Calu3 (cell line): ENCODE measurements at regions not wholly inside any gene's neighbourhood (a gene's known extent, or its start where the extent isn't known, plus 50 kb on each side); places are given as distances from the start of the nearest gene placed in this dataset.

Source experiments
- BruUV-seq: library from RNA; stranded (reverse); fragments of 400-500 nt; replicated peaks from 2 replicates; lab custom pipeline; 2021; lab: Mats Ljungman, UMichigan
- CTCF ChIA-PET: fragments of 300-600 bp; sonication (Branson Sonifier 250); formaldehyde crosslinking; loops from one replicate; lab custom pipeline; 2022; ENCODE audit warnings: antibody characterized with exemption; lab: Charles Lee
- DNase-seq: peaks from one replicate; pipeline ENCODE4 v3.0.0; 2022
- H3K27ac Mint-ChIP-seq: one replicate; pipeline ENCODE4 v1.8.0; 2022; ENCODE audit warnings: mixed read lengths; ENCODE audit not compliant: unreplicated experiment
- H3K27me3 Mint-ChIP-seq: one replicate; pipeline ENCODE4 v1.8.0; 2022; ENCODE audit warnings: mixed read lengths; ENCODE audit not compliant: unreplicated experiment
- H3K36me3 Mint-ChIP-seq: one replicate; pipeline ENCODE4 v1.8.0; 2022; ENCODE audit warnings: mild to moderate bottlenecking, moderate library complexity, mixed read lengths; ENCODE audit not compliant: insufficient read depth, unreplicated experiment
- H3K4me1 Mint-ChIP-seq: one replicate; pipeline ENCODE4 v1.8.0; 2022; ENCODE audit warnings: mild to moderate bottlenecking, low read depth, mixed read lengths; ENCODE audit not compliant: unreplicated experiment
- H3K4me3 Mint-ChIP-seq: one replicate; pipeline ENCODE4 v1.8.0; 2022; ENCODE audit warnings: mild to moderate bottlenecking, low read depth, moderate library complexity, mixed read lengths; ENCODE audit not compliant: unreplicated experiment
- H3K9me3 Mint-ChIP-seq: one replicate; pipeline ENCODE4 v1.8.0; 2022; ENCODE audit warnings: low read depth, mixed read lengths; ENCODE audit not compliant: unreplicated experiment
- CTCF ChIP-seq: fragments of 200-600 bp; IDR thresholded peaks from one replicate; pipeline ENCODE4 v1.8.0; 2022; ENCODE audit warnings: antibody characterized with exemption; ENCODE audit not compliant: unreplicated experiment
- intact Hi-C: fragments of 100-400 bp; cut with micrococcal nuclease; formaldehyde crosslinking; loops from one replicate; pipeline ENCODE4 v1.10.0; 2022; ENCODE audit not compliant: unreplicated experiment

GRCh38 chr4:125501090-125501489 lies 186.3 kb downstream of the FAT4 start:
- Mint-ChIP-seq H3K9me3 (peaks cover 2% of the 10 kb centered on the region), H3K4me3 (no peak overlapping the region), H3K27me3 (no peaks in the 10 kb centered on the region), H3K36me3 (no peaks in the 10 kb centered on the region), H3K27ac (no peak overlapping the region), H3K4me1 (no peaks in the 10 kb centered on the region)
- no TSS peak for BruUV-seq
- no peak for TF ChIP-seq CTCF
- CTCF ChIA-PET: no interaction called here
- intact Hi-C loops: no loop called here
- DNase-seq: no peak

DNA sequence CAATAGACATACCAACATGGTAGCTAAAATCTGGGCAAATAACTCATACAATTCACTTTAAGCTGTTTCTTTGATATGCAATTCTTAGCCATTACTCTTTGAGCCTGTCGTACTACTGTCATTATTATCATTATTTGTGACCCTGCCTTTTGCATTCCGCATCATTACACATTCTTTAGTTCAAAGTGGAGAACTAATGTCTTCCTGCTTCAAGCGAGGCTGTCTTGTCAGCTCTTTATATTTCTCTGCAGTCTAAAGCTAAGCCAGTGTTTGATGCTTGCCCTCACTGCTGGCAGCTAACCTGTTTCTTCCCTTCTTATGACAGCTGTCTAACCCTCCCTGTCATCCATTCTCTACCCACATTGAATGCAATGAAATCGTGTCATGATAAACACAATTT lies 186.8 kb downstream of the FAT4 start:
- Mint-ChIP-seq H3K27ac (no peak overlapping the region), H3K36me3 (no peaks in the 10 kb centered on the region), H3K9me3 (peaks cover 2% of the 10 kb centered on the region), H3K27me3 (no peaks in the 10 kb centered on the region), H3K4me3 (no peak overlapping the region), H3K4me1 (no peaks in the 10 kb centered on the region)
- DNase-seq: no peak
- CTCF ChIA-PET: no interaction called here
- BruUV-seq: no TSS peak
- no peak for TF ChIP-seq CTCF
- intact Hi-C loops: no loop called here

DNA sequence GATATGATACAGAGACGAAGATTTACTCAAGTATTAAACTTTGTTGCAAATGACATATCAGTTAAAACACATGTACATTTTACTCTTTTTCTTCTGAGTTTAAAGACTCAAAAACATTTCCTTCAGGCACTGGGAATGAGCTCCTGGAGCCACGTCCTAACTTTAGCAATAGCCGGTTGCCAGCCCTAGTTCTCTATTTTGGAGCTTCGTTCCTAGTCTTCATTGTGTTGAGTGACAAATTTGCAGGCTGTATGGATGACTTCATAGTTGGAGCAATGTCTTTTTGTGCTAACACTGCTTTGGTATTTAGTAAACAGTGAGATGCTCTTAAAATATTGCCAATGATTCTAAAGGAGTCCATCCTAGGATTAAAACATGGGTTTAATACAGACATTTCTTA lies 190.9 kb downstream of the FAT4 start:
- BruUV-seq: no TSS peak
- DNase-seq: no peak
- H3K27me3 Mint-ChIP-seq: no peaks in the 10 kb centered on the region
- intact Hi-C loops: no loop called here
- no peaks in the 10 kb centered on the region for H3K36me3 Mint-ChIP-seq
- CTCF ChIA-PET: no interaction called here
- H3K9me3 Mint-ChIP-seq: peaks cover 1% of the 10 kb centered on the region
- TF ChIP-seq CTCF: no peak
- H3K4me3 Mint-ChIP-seq: no peak overlapping the region
- H3K4me1 Mint-ChIP-seq: no peaks in the 10 kb centered on the region
- H3K27ac Mint-ChIP-seq: no peak overlapping the region

- CTCF ChIA-PET: no interaction called here
- no peaks in the 10 kb centered on the region for H3K9me3 Mint-ChIP-seq
- intact Hi-C loops: no loop called here
- TF ChIP-seq CTCF: no peak
- no peak for DNase-seq
- BruUV-seq: no TSS peak
- H3K4me1 Mint-ChIP-seq: no peaks in the 10 kb centered on the region
- H3K27ac Mint-ChIP-seq: no peak overlapping the region
- H3K4me3 Mint-ChIP-seq: no peak overlapping the region
- H3K36me3 Mint-ChIP-seq: no peaks in the 10 kb centered on the region
- H3K27me3 Mint-ChIP-seq: no peaks in the 10 kb centered on the region
Measured at GRCh38 chr4:125507141-125507540, 192.4 kb downstream of the FAT4 start.

DNA sequence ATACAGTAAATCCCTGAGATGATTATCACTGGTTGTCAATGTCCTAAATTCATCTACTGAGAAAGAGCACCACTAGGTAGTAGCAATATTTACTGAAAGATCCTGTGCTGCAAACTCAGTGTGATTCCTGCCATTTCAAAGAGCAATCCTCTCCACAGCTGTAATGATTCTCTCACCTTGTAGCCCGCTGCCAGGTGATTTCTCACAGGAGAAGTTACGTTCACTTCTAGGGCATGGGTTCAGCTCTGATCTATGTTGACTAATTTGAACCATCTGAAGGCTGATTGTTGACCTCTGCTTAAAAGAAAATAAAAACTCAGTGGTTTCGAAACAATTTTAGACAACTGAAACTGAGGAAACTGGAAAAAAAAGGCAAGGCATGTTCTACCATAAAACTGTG lies 197.0 kb downstream of the FAT4 start:
- TF ChIP-seq CTCF: no peak
- no peak overlapping the region for H3K4me3 Mint-ChIP-seq
- no peak overlapping the region for H3K27ac Mint-ChIP-seq
- CTCF ChIA-PET: no interaction called here
- BruUV-seq: no TSS peak
- H3K9me3 Mint-ChIP-seq: peaks cover 3% of the 10 kb centered on the region
- intact Hi-C loops: no loop called here
- H3K27me3 Mint-ChIP-seq: no peaks in the 10 kb centered on the region
- H3K4me1 Mint-ChIP-seq: peaks cover 8% of the 10 kb centered on the region
- no peaks in the 10 kb centered on the region for H3K36me3 Mint-ChIP-seq
- no peak for DNase-seq
